Activated naive CD8-positive, alpha-beta T cell treated with anti-CD3 and anti-CD28 coated beads, Interleukin-2, amount 10 ng/mL, durations not matched to agents 7 days and 5 days (primary cell): ENCODE measurements at regions not wholly inside any gene's neighbourhood (a gene's known extent, or its start where the extent isn't known, plus 50 kb on each side); places are given as distances from the start of the nearest gene placed in this dataset.

Experiments
- ATAC-seq: fragments of 150-1000 bp; cut with Tn5 transposase; one replicate; pipeline ENCODE4 v1.10.0; 2021; ENCODE audit warnings: low read depth, moderate library complexity
- POLR2A ChIA-PET: fragments of 350-600 bp; sonication (Branson Sonifier 250); formaldehyde crosslinking; loops from one replicate; lab custom pipeline; 2021; ENCODE audit warnings: antibody characterized with exemption; lab: Charles Lee
- DNase-seq: peaks from one replicate; pipeline ENCODE4 v3.0.0; 2021
- H3K27ac Mint-ChIP-seq: one replicate; pipeline ENCODE4 v1.8.0; 2022; ENCODE audit warnings: mild to moderate bottlenecking, mixed read lengths
- H3K27me3 Mint-ChIP-seq: one replicate; pipeline ENCODE4 v1.8.0; 2022; ENCODE audit warnings: mild to moderate bottlenecking, moderate library complexity, mixed read lengths
- H3K36me3 Mint-ChIP-seq: one replicate; pipeline ENCODE4 v1.8.0; 2021; ENCODE audit warnings: mild to moderate bottlenecking, mixed read lengths
- H3K4me1 Mint-ChIP-seq: one replicate; pipeline ENCODE4 v1.8.0; 2021; ENCODE audit warnings: mixed read lengths
- H3K4me3 Mint-ChIP-seq: one replicate; pipeline ENCODE4 v1.8.0; 2022; ENCODE audit warnings: mild to moderate bottlenecking, moderate library complexity, mixed read lengths
- H3K9me3 Mint-ChIP-seq: one replicate; pipeline ENCODE4 v1.8.0; 2021; ENCODE audit warnings: mixed read lengths

GRCh38 chr5:107782561-107783169, 111.9 kb upstream of the EFNA5 start:
- no peak for ATAC-seq
- DNase-seq, result no peak
- no peaks in the 10 kb centered on the region for H3K36me3 Mint-ChIP-seq
- no peaks in the 10 kb centered on the region for H3K4me1 Mint-ChIP-seq
- H3K27me3 Mint-ChIP-seq, result peaks cover 12% of the 10 kb centered on the region
- no peaks in the 10 kb centered on the region for H3K9me3 Mint-ChIP-seq
- no peak overlapping the region for H3K4me3 Mint-ChIP-seq
- no peak overlapping the region for H3K27ac Mint-ChIP-seq
- POLR2A ChIA-PET, result no interaction called here

- ATAC-seq, result no peak
- POLR2A ChIA-PET, result no interaction called here
- H3K27me3 Mint-ChIP-seq, result peaks cover 12% of the 10 kb centered on the region
- no peaks in the 10 kb centered on the region for H3K36me3 Mint-ChIP-seq
- H3K4me1 Mint-ChIP-seq, result no peaks in the 10 kb centered on the region
- H3K4me3 Mint-ChIP-seq, result no peak overlapping the region
- no peaks in the 10 kb centered on the region for H3K9me3 Mint-ChIP-seq
- no peak for DNase-seq
- H3K27ac Mint-ChIP-seq, result no peak overlapping the region
These were observed 110.7 kb upstream of the EFNA5 start for GRCh38 chr5:107781451-107781850.

GRCh38 chr5:107779437-107779836, 108.7 kb upstream of the EFNA5 start:
- DNase-seq (no peak), ATAC-seq (no peak)
- Mint-ChIP-seq H3K27me3 (peaks cover 15% of the 10 kb centered on the region), H3K36me3 (no peaks in the 10 kb centered on the region), H3K9me3 (no peaks in the 10 kb centered on the region), H3K27ac (no peak overlapping the region), H3K4me1 (no peaks in the 10 kb centered on the region), H3K4me3 (no peak overlapping the region)
- POLR2A ChIA-PET, result no interaction called here

- H3K36me3 Mint-ChIP-seq, result no peaks in the 10 kb centered on the region
- no peak for DNase-seq
These were observed 107.9 kb upstream of the EFNA5 start for GRCh38 chr5:107778647-107779046.

GRCh38 chr5:107776922-107777740, 106.4 kb upstream of the EFNA5 start:
- Mint-ChIP-seq H3K27me3 (peaks cover 24% of the 10 kb centered on the region), H3K36me3 (no peaks in the 10 kb centered on the region), H3K4me3 (no peak overlapping the region), H3K9me3 (no peaks in the 10 kb centered on the region), H3K4me1 (no peaks in the 10 kb centered on the region), H3K27ac (no peak overlapping the region)
- no peak for ATAC-seq
- POLR2A ChIA-PET, result no interaction called here
- no peak for DNase-seq

More at GRCh38 chr5:107778647-107779046, 107.9 kb upstream of the EFNA5 start:
- ATAC-seq, result no peak
- Mint-ChIP-seq H3K9me3 (no peaks in the 10 kb centered on the region), H3K27me3 (peaks cover 18% of the 10 kb centered on the region), H3K27ac (no peak overlapping the region), H3K4me1 (no peaks in the 10 kb centered on the region), H3K4me3 (no peak overlapping the region)
- POLR2A ChIA-PET, result no interaction called here

- Mint-ChIP-seq H3K9me3 (no peaks in the 10 kb centered on the region), H3K36me3 (no peaks in the 10 kb centered on the region), H3K27ac (no peak overlapping the region), H3K27me3 (peaks cover 22% of the 10 kb centered on the region), H3K4me3 (no peak overlapping the region), H3K4me1 (no peaks in the 10 kb centered on the region)
- DNase-seq (no peak), ATAC-seq (no peak)
- POLR2A ChIA-PET, result no interaction called here
These were observed 105.8 kb upstream of the EFNA5 start for GRCh38 chr5:107776506-107776905.

- Mint-ChIP-seq H3K4me3 (no peak overlapping the region), H3K4me1 (no peaks in the 10 kb centered on the region), H3K9me3 (no peaks in the 10 kb centered on the region), H3K27ac (no peak overlapping the region), H3K36me3 (no peaks in the 10 kb centered on the region), H3K27me3 (peaks cover 37% of the 10 kb centered on the region)
- ATAC-seq (no peak), DNase-seq (no peak)
- POLR2A ChIA-PET, result no interaction called here
These were observed 103.6 kb upstream of the EFNA5 start for GRCh38 chr5:107774316-107774715.

GRCh38 chr5:107773479-107773878, 102.7 kb upstream of the EFNA5 start:
- Mint-ChIP-seq H3K4me1 (no peaks in the 10 kb centered on the region), H3K4me3 (no peak overlapping the region), H3K9me3 (no peaks in the 10 kb centered on the region), H3K36me3 (no peaks in the 10 kb centered on the region), H3K27me3 (peaks cover 45% of the 10 kb centered on the region), H3K27ac (no peak overlapping the region)
- POLR2A ChIA-PET, result no interaction called here
- DNase-seq, result no peak
- no peak for ATAC-seq

- POLR2A ChIA-PET, result no interaction called here
- H3K27ac Mint-ChIP-seq, result no peak overlapping the region
- H3K9me3 Mint-ChIP-seq, result no peaks in the 10 kb centered on the region
- no peak for ATAC-seq
- H3K4me1 Mint-ChIP-seq, result no peaks in the 10 kb centered on the region
- no peaks in the 10 kb centered on the region for H3K36me3 Mint-ChIP-seq
- peaks cover 40% of the 10 kb centered on the region for H3K27me3 Mint-ChIP-seq
- DNase-seq, result no peak
- H3K4me3 Mint-ChIP-seq, result no peak overlapping the region
These were observed 101.9 kb upstream of the EFNA5 start for GRCh38 chr5:107772418-107773310.

- Mint-ChIP-seq H3K36me3 (no peaks in the 10 kb centered on the region), H3K9me3 (no peaks in the 10 kb centered on the region), H3K4me1 (no peaks in the 10 kb centered on the region), H3K27me3 (peaks cover 40% of the 10 kb centered on the region), H3K4me3 (no peak overlapping the region), H3K27ac (no peak overlapping the region)
- ATAC-seq, result no peak
- POLR2A ChIA-PET, result no interaction called here
- no peak for DNase-seq
These were observed 101.2 kb upstream of the EFNA5 start for GRCh38 chr5:107771926-107772325.

- Mint-ChIP-seq H3K4me1 (no peaks in the 10 kb centered on the region), H3K27ac (no peak overlapping the region), H3K27me3 (peaks cover 40% of the 10 kb centered on the region), H3K36me3 (no peaks in the 10 kb centered on the region), H3K4me3 (no peak overlapping the region), H3K9me3 (no peaks in the 10 kb centered on the region)
- POLR2A ChIA-PET, result no interaction called here
- no peak for ATAC-seq
- no peak for DNase-seq
These were observed 99.3 kb upstream of the EFNA5 start for GRCh38 chr5:107770051-107770450.

GRCh38 chr5:107769519-107769918, 98.8 kb upstream of the EFNA5 start:
- no peak for ATAC-seq
- POLR2A ChIA-PET, result no interaction called here
- no peak overlapping the region for H3K27ac Mint-ChIP-seq
- no peaks in the 10 kb centered on the region for H3K4me1 Mint-ChIP-seq
- no peak overlapping the region for H3K4me3 Mint-ChIP-seq
- peaks cover 38% of the 10 kb centered on the region for H3K27me3 Mint-ChIP-seq
- no peaks in the 10 kb centered on the region for H3K9me3 Mint-ChIP-seq
- no peak for DNase-seq
- no peaks in the 10 kb centered on the region for H3K36me3 Mint-ChIP-seq

- Mint-ChIP-seq H3K4me1 (no peaks in the 10 kb centered on the region), H3K27ac (no peak overlapping the region), H3K27me3 (peaks cover 28% of the 10 kb centered on the region), H3K9me3 (no peaks in the 10 kb centered on the region), H3K36me3 (no peaks in the 10 kb centered on the region), H3K4me3 (no peak overlapping the region)
- POLR2A ChIA-PET, result no interaction called here
- DNase-seq, result no peak
- no peak for ATAC-seq
These were observed 96.2 kb upstream of the EFNA5 start for GRCh38 chr5:107766972-107767371.
